Mammary epithelial cell (primary cell): ENCODE measurements at regions not wholly inside any gene's neighbourhood (a gene's known extent, or its start where the extent isn't known, plus 50 kb on each side); places are given as distances from the start of the nearest gene placed in this dataset.

Experiments used
- CTCF ChIP-seq, 2 donors: IDR thresholded peaks in 1 of 2; conservative IDR thresholded peaks in 1 of 2; 2 replicates each; pipeline ENCODE4 v1.5.1; 2011 to 2012; ENCODE audit warnings: inconsistent platforms in 2 of 2, low read length in 2 of 2, mild to moderate bottlenecking in 2 of 2, control low read depth in 1 of 2, low read depth in 1 of 2; ENCODE audit not compliant: insufficient read depth in 1 of 2; ENCODE audit errors: extremely low read depth in 1 of 2
- EZH2 ChIP-seq: IDR thresholded peaks from 2 replicates; pipeline ENCODE4 v1.6.1; 2012; ENCODE audit warnings: low read length, inconsistent platforms, borderline replicate concordance

GRCh38 chr2:145824384-145824783 lies 1304.5 kb upstream of the ZEB2 start:
- TF ChIP-seq CTCF (conservative IDR thresholded peaks at IDR 0.05 in 1 of 2, IDR thresholded peaks at IDR 0.05 in 1 of 2; ENCODE audit: extremely low read depth in 1 of 2, insufficient read depth in 1 of 2, low read depth in 1 of 2, low read length in 2 of 2) (no peak), EZH2 (no peak)
